ENCODE measurements at regions not wholly inside any gene's neighbourhood (a gene's known extent, or its start where the extent isn't known, plus 50 kb on each side); places are given as distances from the start of the nearest gene placed in this dataset.

DNA sequence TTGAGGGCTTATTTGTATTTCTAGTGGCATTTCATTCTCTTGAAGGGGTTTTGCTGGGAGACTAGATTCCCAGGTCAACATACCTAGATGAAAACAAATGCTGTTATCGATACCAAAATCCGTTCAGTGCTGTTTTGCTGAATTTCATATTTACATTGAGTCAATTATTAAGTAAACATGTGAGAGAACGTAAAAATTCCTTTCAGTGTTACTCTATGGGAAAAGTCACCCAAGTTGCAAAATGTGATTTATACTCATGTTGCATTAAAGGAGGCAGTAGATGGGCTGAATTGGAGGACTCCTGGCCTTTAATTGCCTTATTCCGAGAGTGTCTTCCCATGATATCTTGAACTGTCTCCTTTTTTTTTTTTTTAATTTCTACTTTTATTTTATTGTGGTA is 1011.3 kb upstream of the NR2F2 start:
- no peak for DNase-seq (ENCODE audit: low read depth)

DNA sequence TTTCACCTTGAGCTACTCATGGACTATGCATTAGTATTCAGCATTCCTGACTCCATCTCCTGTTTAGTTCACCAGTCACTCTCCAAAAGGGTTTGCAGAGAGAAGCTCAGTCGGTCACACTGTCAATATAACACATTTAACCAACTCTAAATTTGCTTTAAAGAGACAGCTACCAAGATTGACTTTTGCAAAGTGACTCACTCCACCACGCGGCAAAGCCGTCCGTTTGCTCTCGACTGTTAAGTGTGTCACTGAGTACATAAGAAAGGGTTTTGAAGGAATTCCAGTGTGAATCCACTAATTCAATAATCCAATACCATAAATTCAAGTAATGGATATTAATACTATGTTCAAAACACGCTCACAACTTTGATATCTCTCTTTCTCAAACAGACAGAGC is 1006.7 kb upstream of the NR2F2 start:
- no peak for DNase-seq (ENCODE audit: low read depth)

DNA sequence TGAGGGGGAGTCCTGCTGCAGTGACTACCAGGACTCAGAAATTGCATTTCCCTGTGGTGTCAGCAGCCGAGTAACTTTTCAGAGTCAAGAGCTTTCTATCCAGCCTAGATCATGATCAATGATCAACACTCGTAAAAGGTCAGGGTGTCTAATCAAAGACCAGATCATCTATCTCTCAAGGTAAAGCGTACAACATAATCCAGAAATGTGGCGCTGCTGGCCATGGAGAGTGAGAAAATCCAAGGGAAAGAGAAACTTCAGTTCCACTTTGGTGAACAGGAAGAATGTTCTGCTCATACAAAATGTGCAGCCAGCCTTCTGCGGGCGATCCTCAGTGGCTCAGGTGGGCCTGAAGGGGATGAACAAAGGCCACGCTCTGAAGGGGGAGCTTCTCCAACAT is 1005.8 kb upstream of the NR2F2 start:
- DNase-seq (ENCODE audit: low read depth): no peak

DNA sequence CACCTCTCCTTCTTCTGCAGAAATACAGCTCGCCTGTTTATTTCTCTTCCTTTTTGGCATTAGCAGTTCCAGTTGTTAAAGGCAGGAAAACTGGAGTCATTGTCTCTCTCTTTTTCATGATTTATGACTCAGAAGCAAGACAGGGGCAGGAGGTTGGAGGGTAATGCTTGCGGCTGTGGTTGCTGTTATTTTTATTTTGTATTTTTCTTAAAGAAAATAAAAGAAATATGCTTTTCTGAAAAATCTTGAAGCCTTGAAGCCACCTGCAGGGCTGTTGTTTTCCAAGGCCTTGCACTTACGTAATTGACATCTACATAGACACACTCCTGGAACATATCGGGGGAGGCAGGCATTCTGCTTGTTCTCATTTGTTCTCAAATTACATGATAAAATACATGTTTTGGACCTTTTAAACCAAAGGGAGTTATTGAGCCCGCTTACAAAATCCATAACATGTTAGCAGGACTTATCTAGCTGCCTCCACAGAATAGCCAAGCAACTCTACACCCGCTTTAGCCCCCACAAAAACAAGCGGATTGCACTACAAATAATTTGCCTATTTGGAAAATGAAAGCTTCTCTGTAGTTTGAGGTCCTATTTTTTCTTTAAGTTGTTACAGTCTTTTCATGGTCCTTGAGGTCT is 1004.6 kb upstream of the NR2F2 start:
- DNase-seq (ENCODE audit: low read depth): no peak

DNA sequence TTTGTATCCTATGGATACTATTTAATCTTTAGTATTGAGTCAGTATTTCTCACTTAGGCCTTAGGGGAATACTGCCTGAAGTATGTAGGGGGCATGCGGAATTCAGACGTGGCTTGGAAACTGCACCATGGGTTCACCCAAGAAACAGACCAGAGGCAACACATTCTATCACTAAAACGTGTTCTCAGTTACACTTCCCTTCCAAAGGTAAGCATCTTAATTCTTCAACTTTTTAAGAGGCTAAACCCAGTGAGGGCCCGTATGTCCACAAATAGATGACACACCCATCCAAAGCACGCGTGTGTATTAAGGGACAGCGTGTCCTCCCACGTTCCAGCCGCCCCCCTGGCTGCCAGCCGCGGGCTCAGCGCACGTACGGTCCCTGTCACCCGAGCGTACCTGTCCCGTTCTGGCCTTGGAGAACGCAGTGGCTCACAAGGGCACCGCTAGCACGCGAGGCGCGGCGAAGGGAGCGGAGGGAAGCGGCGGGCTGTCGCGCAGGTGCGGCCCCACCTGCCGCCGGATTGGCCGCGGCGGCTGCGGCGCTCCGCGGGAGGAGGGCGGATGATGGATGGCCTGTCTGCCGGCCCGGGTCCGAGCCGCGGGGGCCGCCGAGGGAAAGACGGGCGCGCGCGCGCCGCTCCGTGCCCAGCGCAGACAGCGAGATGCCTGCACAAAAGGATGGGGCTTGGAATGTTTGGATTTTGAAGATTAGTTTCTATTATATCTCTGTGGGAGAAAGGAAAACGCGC is 1003.9 kb upstream of the NR2F2 start:
- no peak for DNase-seq (ENCODE audit: low read depth)

DNA sequence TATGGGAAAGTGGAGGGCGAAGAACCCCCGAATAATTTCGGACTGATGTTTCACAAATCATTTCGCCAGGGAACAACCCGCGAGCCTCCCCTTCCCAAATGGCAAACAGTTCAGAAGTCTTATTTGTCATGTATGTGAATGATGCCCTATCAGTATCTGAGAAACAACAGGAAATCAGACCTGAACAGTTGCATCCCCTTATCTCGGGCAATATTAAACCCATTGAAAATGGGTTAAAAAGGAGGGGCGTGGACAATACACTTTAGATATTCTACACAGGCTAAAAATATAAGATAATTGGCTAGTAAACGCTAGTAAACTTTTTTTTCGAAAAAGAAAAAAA is 1003.3 kb upstream of the NR2F2 start:
- DNase-seq (ENCODE audit: low read depth): no peak

DNA sequence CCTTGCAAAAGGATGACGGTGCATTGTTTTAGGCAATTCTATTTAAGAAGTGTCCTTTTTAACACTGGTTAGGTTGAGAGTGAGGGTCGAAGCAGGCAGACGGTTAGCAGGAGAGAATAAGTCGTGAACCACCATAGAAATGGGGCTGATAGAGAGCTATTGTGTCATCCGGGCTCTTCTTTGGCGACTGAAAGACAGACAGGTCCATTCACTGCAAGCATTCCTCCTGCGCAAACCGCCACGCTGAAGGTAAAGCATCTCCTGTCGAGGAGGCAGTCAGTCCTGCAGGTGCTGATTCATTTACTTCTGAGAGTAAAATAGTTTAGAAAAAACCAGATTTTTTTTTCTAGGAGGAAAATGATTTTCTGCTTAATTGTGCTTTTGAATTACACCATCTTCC is 1002.8 kb upstream of the NR2F2 start:
- DNase-seq (ENCODE audit: low read depth): no peak

DNA sequence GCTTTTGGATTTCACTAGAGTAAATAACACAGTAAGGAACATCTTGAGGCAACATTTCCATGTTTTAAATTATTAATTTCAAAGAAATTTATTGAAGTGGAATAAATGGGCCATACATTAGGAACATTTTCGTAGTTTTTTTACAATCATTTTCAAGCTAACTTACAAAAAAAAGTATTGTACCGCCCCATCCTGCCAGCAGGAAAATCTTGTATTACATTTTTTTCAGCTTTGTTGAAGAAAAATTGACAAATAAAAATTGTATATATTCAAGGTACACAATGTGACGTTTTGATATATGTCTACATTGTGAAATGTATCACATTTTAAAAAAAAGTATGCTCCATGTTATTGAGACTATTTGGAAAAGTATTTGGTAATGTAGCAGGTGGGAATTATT is 1001.9 kb upstream of the NR2F2 start:
- no peak for DNase-seq (ENCODE audit: low read depth)

DNA sequence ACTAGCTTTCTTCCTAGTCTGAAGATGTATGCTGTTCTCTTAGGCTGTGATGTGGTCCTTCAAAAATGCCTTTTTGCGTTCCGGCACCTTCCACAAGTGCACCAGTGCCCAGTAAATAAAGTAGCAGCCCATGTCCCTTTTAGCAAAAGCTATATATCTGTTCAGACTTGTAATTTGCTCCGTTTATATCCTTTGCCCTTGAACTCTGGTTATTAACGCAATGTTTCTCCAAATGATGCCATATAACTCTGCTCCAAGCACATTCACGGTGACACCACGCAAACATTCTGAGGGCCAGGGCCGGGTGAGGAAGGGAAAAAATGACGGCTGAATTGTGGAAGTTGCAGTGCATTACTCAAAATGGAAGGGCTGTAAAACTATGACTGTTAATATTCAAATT is 1001.1 kb upstream of the NR2F2 start:
- no peak for DNase-seq (ENCODE audit: low read depth)

DNA sequence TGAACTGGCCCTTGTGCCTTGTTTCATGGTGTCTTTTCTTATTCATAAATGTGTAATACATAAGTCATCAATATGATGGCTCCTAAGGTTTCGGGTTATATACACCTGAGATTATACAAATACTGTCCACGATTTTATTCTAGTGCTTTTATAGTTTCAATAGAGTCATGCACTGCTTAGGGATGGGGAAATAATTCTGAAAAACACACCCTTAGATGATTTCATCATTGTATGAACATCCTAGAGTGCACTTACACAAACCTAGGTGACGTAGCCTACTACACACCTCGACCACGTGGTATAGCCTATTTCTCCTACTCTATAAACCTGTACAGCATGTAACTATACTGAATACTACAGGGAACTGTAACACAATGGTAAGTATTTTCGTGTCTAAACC is 988.8 kb upstream of the NR2F2 start:
- DNase-seq (ENCODE audit: low read depth): no peak

DNA sequence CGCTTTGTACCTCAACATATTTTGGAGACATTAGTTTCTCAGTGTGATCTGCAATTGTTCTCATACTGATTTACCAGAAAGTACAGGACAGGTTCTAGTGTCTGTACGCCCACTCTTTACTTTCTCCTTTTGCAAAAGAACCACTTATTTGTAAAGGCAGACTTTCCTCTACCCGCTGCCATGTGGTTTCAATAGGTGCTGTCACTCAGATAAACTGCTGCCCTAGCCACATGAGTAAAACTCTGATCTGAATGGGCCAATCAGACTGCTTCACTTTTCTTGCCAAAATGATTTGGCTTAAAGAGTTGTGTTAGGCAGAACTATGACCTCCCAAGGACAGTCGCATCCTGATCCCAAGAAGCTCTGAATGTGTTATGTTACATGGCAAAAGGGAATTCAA is 984.6 kb upstream of the NR2F2 start:
- no peak for DNase-seq (ENCODE audit: low read depth)

DNA sequence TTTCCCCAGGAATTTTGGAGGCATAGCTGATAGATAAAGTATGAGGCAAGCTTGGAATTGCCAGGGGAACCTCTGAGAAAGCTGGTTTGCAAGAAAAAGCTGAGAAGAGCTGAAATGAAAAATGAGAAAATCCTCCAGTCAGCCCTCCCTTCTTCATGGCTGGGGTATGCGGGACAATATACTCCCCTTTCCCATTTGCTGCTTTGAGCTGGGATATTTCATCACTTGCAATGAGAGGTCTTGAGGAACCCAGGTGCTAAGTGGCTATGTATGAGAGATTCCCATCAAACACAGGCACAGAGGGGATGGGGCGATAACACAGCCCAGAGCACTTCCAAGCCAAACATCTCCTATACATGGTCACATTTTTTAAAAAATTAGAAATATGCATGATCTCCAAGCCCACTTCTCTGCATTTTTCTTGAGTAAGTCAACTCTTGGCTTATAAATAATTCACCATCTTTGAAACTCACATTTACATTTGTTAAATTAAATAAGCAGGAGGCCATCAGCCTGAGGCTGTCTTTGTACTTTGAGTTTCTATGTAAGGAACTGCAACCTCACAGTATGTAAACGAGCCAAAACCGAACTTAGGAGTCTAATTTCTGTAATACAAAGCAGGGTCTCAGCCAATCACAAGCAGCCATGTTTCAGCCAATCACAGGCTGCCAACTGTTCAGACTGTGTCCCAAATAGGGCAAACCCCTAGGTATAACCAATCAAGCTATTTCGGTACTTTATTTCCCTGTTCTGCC is 983.6 kb upstream of the NR2F2 start:
- DNase-seq (ENCODE audit: low read depth): no peak

DNA sequence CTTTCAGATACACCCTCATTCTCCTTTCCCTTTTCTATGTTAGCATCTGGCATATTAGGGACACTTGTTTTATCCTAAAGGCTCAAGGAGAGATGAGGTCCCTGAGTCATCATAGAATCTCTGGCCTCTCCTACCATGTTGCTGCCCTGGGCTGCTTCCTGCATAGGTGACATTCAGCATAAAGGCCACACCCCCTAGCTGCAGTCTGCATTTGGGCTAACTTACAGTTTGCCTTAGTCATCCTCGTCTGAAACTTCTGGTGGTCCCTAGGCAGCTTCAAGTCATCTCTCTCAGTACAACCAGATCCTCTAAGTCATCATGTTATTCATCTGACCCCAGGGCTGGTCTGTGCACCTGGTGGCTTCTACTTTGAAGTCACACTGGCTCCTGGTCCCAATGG is 982.7 kb upstream of the NR2F2 start:
- no peak for DNase-seq (ENCODE audit: low read depth)

DNA sequence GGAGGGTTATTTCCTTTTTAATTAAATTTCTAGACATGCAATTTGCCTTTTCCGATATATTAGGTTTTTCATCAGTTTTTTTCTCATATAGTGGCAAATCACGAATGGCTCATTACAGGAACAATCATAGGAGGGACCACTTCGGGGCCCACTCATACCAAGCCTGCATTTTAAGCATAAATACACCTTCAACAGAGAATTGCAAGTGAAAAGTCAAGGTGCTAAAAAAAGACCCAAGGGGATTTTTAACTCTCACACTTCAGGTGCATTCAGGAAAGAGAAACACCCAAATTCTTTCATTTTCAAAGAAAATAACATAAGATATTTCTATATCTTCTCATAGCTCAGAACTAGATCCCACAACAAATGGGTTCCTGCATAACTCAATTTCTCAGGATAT is 979.6 kb upstream of the NR2F2 start:
- no peak for DNase-seq (ENCODE audit: low read depth)

DNA sequence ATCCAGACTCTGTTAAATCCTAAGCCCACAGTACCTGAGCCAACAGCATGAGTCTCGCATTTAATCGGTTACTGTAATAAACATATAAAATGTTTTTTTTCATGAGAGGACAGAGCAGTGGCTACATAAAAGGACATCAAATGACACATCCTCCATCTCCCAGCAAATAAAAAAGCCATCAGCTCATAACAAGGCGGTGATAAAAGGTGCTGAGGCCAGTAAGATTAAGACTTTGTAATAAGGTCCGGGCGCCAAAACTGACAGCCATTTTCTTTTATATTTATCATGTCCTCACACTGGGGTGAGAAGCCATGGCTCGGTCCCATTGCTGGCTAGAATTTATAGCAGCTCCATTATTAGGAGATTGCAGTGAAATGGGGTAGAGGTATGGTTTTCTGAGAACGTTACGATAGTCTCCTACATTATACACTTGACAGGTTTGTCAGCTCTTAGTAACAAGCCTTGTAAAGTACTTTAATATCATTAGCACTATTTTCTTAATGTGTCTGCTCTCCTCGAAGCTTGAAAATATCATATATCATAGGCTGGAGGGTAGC is 977.8 kb upstream of the NR2F2 start:
- no peak for DNase-seq (ENCODE audit: low read depth)

DNA sequence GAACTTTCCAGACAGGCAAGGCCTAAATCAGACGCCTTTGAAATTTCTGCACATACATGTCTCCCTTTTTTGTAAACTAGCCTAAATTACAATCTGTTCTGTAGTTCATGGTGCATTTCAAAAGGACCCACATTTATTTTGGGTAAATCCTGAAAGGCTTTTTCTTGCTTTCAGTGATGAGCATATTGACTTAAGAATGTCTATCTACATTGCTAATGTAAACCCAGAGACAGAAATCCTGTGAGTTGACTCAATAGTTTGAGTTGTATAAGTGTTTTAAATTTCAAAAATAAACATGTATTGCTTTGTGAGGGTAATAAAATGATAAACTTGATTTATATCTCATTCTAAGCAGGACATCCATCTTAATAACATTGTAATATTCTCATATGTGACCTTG is 977.0 kb upstream of the NR2F2 start:
- no peak for DNase-seq (ENCODE audit: low read depth)

DNA sequence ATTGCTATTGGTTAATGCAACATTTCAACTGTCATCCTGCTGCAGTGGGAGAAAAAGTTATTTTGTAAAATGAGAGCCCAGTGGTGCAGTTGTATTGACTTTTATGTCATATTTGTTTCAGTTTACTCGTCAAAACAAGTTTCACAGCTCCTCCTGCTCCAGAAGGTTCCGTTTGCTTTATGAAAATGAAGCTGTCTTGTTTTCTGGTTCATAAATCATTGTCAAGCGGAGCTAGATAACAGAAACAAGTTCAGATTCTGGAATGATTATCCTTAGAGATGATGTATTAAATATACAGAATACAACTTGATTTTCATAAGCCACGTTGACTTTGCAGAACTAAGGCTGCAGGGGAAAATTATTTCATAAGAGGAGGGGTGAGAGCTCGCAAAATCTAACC is 970.5 kb upstream of the NR2F2 start:
- DNase-seq (ENCODE audit: low read depth): no peak

DNA sequence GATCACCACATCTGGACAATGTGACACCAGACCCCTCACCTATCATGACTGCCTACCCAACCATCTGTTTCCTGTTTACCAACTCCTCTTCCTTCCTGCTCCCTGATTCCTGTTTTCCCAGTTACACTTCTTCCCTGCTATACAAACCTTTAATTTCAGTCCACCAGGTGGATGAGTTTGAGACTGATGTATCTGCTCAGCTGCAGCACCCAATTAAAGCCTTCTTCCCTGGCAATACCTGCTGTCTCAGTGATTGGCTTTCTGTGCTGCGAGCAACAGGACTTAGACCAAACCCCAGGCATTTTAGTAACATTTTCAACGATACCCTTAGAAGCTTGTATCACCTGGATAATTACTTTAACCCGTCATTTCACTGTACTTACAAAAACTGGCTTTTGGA is 968.2 kb upstream of the NR2F2 start:
- no peak for DNase-seq (ENCODE audit: low read depth)

DNA sequence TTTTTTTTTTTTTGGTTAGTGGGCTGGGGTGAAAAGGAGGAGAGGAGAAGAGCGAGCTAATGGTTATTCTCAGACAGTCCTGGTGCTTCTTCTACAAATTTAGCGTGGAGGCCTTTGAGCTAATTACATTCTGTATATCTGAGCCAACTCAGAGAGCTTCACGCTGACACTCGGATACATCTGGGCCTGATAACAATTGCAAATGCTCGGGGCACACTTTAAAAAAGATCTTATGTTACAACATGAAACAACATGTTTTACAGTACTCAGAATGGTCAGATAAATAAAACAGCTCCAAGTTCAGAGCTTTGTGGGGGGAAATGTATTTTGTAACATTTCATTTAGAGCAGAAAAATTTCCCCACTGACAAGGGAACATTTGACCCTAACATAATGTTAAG is 966.9 kb upstream of the NR2F2 start:
- no peak for DNase-seq (ENCODE audit: low read depth)

DNA sequence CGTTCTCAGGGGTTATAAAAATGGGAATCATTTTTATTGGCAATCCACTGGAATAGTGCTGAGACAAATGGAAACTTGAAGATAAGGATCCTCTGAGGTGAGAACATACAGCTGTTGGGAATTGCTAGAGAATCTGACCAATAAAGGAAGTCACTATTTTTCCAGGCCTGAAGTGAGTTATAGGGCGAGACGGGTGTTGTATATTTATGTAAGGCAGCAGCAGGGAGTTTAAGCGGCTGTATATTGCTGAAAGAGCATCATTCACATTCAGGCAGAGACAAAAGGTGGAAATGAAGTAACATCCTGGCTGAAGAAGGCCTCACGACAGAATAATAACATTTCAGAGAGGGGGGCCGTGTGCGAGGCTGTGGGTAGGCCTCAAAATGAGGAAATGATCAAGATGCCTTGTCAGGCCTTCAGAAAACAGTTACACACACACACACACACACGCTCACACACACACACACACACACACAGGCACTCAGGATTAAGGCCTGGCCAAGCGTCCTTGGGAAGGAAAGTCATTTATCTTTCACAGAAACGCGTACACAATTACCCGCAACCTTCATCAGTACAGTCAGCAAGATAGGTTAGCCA is 964.9 kb upstream of the NR2F2 start:
- DNase-seq (ENCODE audit: low read depth): no peak

DNA sequence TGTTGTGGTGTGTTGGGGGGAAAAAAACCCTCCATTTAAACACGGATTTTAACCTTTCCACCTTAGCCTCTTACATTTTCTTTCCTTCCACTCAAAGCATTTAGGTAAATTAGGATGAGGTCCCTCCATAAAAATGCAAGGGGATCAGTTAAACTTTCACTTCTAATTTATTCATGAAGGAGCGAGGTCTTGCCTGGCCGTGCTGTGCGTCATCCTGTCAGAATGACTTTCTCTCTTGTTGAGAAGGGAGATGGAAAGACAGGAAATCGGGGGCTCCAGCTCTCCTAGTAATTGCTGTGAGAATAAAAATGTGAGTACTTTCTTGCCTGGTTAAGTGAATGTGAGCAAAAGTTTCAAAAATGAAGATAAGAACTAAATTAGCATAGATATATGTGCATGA is 962.3 kb upstream of the NR2F2 start:
- DNase-seq (ENCODE audit: low read depth): no peak

DNA sequence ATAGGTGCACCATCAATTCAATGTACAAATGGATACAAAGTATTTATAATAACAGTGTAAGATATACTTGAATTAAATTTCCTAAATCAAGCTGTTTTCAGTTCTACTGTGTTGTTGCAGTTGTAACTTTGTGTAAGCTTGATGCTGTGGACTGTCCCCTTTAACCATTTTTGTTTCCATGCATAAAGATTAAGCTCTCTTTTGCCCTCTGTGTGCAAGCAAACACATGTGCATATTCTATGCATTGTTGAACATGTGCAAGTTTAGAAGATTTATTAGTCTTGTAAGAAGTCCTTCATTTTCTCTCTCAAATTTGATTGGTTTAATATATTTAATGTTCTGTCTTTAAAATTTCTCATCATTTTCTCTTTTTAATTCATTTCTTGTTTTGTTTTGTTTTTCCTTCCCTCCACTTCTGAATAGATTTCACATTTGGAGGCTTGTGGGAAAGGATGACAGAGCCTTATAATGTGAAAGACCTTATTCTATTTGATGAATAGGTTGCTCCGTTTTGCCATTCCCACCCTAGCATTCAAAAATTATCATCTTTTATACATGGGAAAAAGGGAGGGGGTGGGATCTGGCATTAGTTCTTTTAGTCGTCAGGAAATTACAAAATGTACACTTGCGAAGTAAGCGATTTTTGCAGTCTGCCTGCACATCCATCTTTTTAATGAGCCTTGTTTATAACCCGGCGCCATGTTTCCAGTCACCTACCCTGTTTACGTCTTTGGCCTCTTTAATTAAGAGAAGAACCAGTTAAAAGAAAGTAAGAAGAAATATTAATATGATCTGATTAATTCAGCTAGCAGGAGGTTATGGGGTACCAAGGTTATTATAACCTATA is 961.5 kb upstream of the NR2F2 start:
- no peak for DNase-seq (ENCODE audit: low read depth)

Data from T follicular helper cell (primary cell).